Activated T-helper 1 cell treated with anti-CD3 and anti-CD28 coated beads, Interleukin-12 subunit alpha, Interleukin-12 subunit beta, Interleukin-2, Interleukin-4 antibody, amounts not matched to agents 30 ng/mL and 10 ng/mL and 1 ng/mL, durations not matched to agents 14 hours and 24 hours and 36 hours (primary cell): ENCODE measurements at regions not wholly inside any gene's neighbourhood (a gene's known extent, or its start where the extent isn't known, plus 50 kb on each side); places are given as distances from the start of the nearest gene placed in this dataset.
"Not testable (repeated sequence)": the region's sequence is repeated elsewhere in the genome, so short reads cannot be mapped to it uniquely, and the experiment has no call there.

Source experiments
- DNase-seq: peaks from one replicate; pipeline ENCODE4 v3.0.0; 2021; ENCODE audit warnings: low spot score
- H3K27ac Mint-ChIP-seq: one replicate; pipeline ENCODE4 v1.8.0; 2021; ENCODE audit warnings: mild to moderate bottlenecking, mixed read lengths
- H3K27me3 Mint-ChIP-seq: one replicate; pipeline ENCODE4 v1.8.0; 2022; ENCODE audit warnings: mild to moderate bottlenecking, moderate library complexity, mixed read lengths; ENCODE audit not compliant: insufficient read depth
- H3K36me3 Mint-ChIP-seq: one replicate; pipeline ENCODE4 v1.8.0; 2021; ENCODE audit warnings: low read depth, mixed read lengths
- H3K4me1 Mint-ChIP-seq: one replicate; pipeline ENCODE4 v1.8.0; 2021; ENCODE audit warnings: low read depth, mixed read lengths
- H3K4me3 Mint-ChIP-seq: one replicate; pipeline ENCODE4 v1.8.0; 2021; ENCODE audit warnings: mild to moderate bottlenecking, moderate library complexity, mixed read lengths
- H3K9me3 Mint-ChIP-seq: one replicate; pipeline ENCODE4 v1.8.0; 2021; ENCODE audit warnings: mixed read lengths
- intact Hi-C: fragments of 100-400 bp; cut with micrococcal nuclease; formaldehyde crosslinking; loops from one replicate; pipeline ENCODE4 v1.15.1; 2024

GRCh38 chr2:66174491-66174890 is 260.4 kb upstream of the MEIS1 start:
- intact Hi-C loops, result no loop called here
- H3K36me3 Mint-ChIP-seq, result no peaks in the 10 kb centered on the region
- no peak for DNase-seq
- H3K27me3 Mint-ChIP-seq, result no peaks in the 10 kb centered on the region
- H3K27ac Mint-ChIP-seq, result no peak overlapping the region
- no peaks in the 10 kb centered on the region for H3K4me1 Mint-ChIP-seq
- H3K9me3 Mint-ChIP-seq, result peaks cover 5% of the 10 kb centered on the region
- H3K4me3 Mint-ChIP-seq, result no peak overlapping the region

GRCh38 chr2:66173645-66174044 is 261.3 kb upstream of the MEIS1 start:
- Mint-ChIP-seq H3K36me3 (no peaks in the 10 kb centered on the region), H3K4me3 (no peak overlapping the region), H3K9me3 (peaks cover 5% of the 10 kb centered on the region), H3K27ac (no peak overlapping the region), H3K27me3 (no peaks in the 10 kb centered on the region), H3K4me1 (no peaks in the 10 kb centered on the region)
- intact Hi-C loops, result no loop called here
- no peak for DNase-seq

- Mint-ChIP-seq H3K27me3 (no peaks in the 10 kb centered on the region), H3K4me3 (no peak overlapping the region), H3K36me3 (no peaks in the 10 kb centered on the region), H3K4me1 (no peaks in the 10 kb centered on the region), H3K9me3 (peaks cover 5% of the 10 kb centered on the region), H3K27ac (no peak overlapping the region)
- no peak for DNase-seq
- intact Hi-C loops, result no loop called here
Measured at GRCh38 chr2:66171530-66171929, 263.4 kb upstream of the MEIS1 start.

- intact Hi-C loops, result no loop called here
- Mint-ChIP-seq H3K4me3 (no peak overlapping the region), H3K9me3 (peaks cover 5% of the 10 kb centered on the region), H3K27ac (no peak overlapping the region), H3K4me1 (no peaks in the 10 kb centered on the region), H3K36me3 (no peaks in the 10 kb centered on the region), H3K27me3 (no peaks in the 10 kb centered on the region)
- DNase-seq, result no peak
Measured at GRCh38 chr2:66170744-66171330, 264.1 kb upstream of the MEIS1 start.

- no peak overlapping the region for H3K4me3 Mint-ChIP-seq
- no peaks in the 10 kb centered on the region for H3K27me3 Mint-ChIP-seq
- H3K27ac Mint-ChIP-seq, result no peak overlapping the region
- intact Hi-C loops, result no loop called here
- H3K4me1 Mint-ChIP-seq, result no peaks in the 10 kb centered on the region
- no peaks in the 10 kb centered on the region for H3K36me3 Mint-ChIP-seq
- no peak for DNase-seq
- H3K9me3 Mint-ChIP-seq, result no peaks in the 10 kb centered on the region
Measured at GRCh38 chr2:66169076-66169475, 265.8 kb upstream of the MEIS1 start.

GRCh38 chr2:66164470-66164869 is 270.5 kb upstream of the MEIS1 start:
- H3K36me3 Mint-ChIP-seq, result no peaks in the 10 kb centered on the region
- no peaks in the 10 kb centered on the region for H3K27me3 Mint-ChIP-seq
- H3K9me3 Mint-ChIP-seq, result no peaks in the 10 kb centered on the region
- H3K27ac Mint-ChIP-seq, result no peak overlapping the region
- H3K4me3 Mint-ChIP-seq, result no peak overlapping the region
- no peak for DNase-seq
- intact Hi-C loops, result no loop called here
- no peaks in the 10 kb centered on the region for H3K4me1 Mint-ChIP-seq

GRCh38 chr2:66156171-66156570 is 278.8 kb upstream of the MEIS1 start:
- Mint-ChIP-seq H3K9me3 (peaks cover 31% of the 10 kb centered on the region), H3K4me1 (no peaks in the 10 kb centered on the region), H3K4me3 (no peak overlapping the region), H3K27ac (no peak overlapping the region), H3K36me3 (no peaks in the 10 kb centered on the region), H3K27me3 (no peaks in the 10 kb centered on the region)
- intact Hi-C loops, result no loop called here
- DNase-seq, result no peak

GRCh38 chr2:66153941-66154340 is 281.0 kb upstream of the MEIS1 start:
- peaks cover 33% of the 10 kb centered on the region for H3K9me3 Mint-ChIP-seq

GRCh38 chr2:66145490-66145889 is 289.4 kb upstream of the MEIS1 start:
- intact Hi-C loops, result no loop called here
- Mint-ChIP-seq H3K27me3 (no peaks in the 10 kb centered on the region), H3K36me3 (no peaks in the 10 kb centered on the region), H3K27ac (no peak overlapping the region), H3K4me1 (no peaks in the 10 kb centered on the region), H3K4me3 (no peak overlapping the region), H3K9me3 (peaks cover 7% of the 10 kb centered on the region)
- no peak for DNase-seq

More at GRCh38 chr2:66153941-66154340, 281.0 kb upstream of the MEIS1 start:
- H3K27ac Mint-ChIP-seq, result no peak overlapping the region
- H3K27me3 Mint-ChIP-seq, result no peaks in the 10 kb centered on the region
- H3K4me1 Mint-ChIP-seq, result no peaks in the 10 kb centered on the region
- H3K4me3 Mint-ChIP-seq, result no peak overlapping the region
- DNase-seq, result no peak
- intact Hi-C loops, result no loop called here
- H3K36me3 Mint-ChIP-seq, result no peaks in the 10 kb centered on the region

- H3K9me3 Mint-ChIP-seq, H3K27ac Mint-ChIP-seq, DNase-seq, H3K4me3 Mint-ChIP-seq, H3K27me3 Mint-ChIP-seq, intact Hi-C loops, H3K4me1 Mint-ChIP-seq, H3K36me3 Mint-ChIP-seq: not testable (repeated sequence)
Measured at GRCh38 chr2:66144324-66144723, 290.6 kb upstream of the MEIS1 start.

GRCh38 chr2:66137606-66138130 is 297.3 kb upstream of the MEIS1 start:
- Mint-ChIP-seq H3K27me3 (no peaks in the 10 kb centered on the region), H3K4me1 (no peaks in the 10 kb centered on the region), H3K4me3 (no peak overlapping the region), H3K9me3 (peaks cover 9% of the 10 kb centered on the region), H3K27ac (no peak overlapping the region), H3K36me3 (no peaks in the 10 kb centered on the region)
- DNase-seq, result no peak
- intact Hi-C loops, result no loop called here

GRCh38 chr2:66134138-66134701 is 300.7 kb upstream of the MEIS1 start:
- Mint-ChIP-seq H3K36me3 (no peaks in the 10 kb centered on the region), H3K27me3 (no peaks in the 10 kb centered on the region), H3K4me1 (no peaks in the 10 kb centered on the region), H3K9me3 (peaks cover 9% of the 10 kb centered on the region), H3K4me3 (no peak overlapping the region), H3K27ac (no peak overlapping the region)
- no peak for DNase-seq
- intact Hi-C loops, result no loop called here

- no peaks in the 10 kb centered on the region for H3K9me3 Mint-ChIP-seq
- no peak overlapping the region for H3K4me3 Mint-ChIP-seq
- no peaks in the 10 kb centered on the region for H3K36me3 Mint-ChIP-seq
- no peaks in the 10 kb centered on the region for H3K27me3 Mint-ChIP-seq
- intact Hi-C loops, result no loop called here
- no peaks in the 10 kb centered on the region for H3K4me1 Mint-ChIP-seq
- DNase-seq, result no peak
- H3K27ac Mint-ChIP-seq, result no peak overlapping the region
Measured at GRCh38 chr2:66127656-66128055, 307.3 kb upstream of the MEIS1 start.

- H3K9me3 Mint-ChIP-seq, result no peaks in the 10 kb centered on the region
- no peaks in the 10 kb centered on the region for H3K36me3 Mint-ChIP-seq
- no peak overlapping the region for H3K27ac Mint-ChIP-seq
- intact Hi-C loops, result no loop called here
- no peaks in the 10 kb centered on the region for H3K27me3 Mint-ChIP-seq
- H3K4me3 Mint-ChIP-seq, result no peak overlapping the region
- no peak for DNase-seq
- H3K4me1 Mint-ChIP-seq, result no peaks in the 10 kb centered on the region
Measured at GRCh38 chr2:66127061-66127460, 307.9 kb upstream of the MEIS1 start.
